GM19035 (cell line): ENCODE measurements at regions not wholly inside any gene's neighbourhood (a gene's known extent, or its start where the extent isn't known, plus 50 kb on each side); places are given as distances from the start of the nearest gene placed in this dataset.
A peak's percentile ranks its signal among the peaks of the same experiment; 100 is the strongest.

Experiments
- ATAC-seq: cut with Tn5 transposase; IDR thresholded peaks from one replicate; pipeline ENCODE4 v1.9.1; 2021; ENCODE audit not compliant: unreplicated experiment

GRCh38 chr22:23414727-23415489 is 165.2 kb downstream of the IGLL1 start:
- no peak for ATAC-seq

GRCh38 chr22:23411739-23412138 is 168.4 kb downstream of the IGLL1 start:
- no peak for ATAC-seq

GRCh38 chr22:23410411-23410810 is 169.7 kb downstream of the IGLL1 start:
- ATAC-seq = no peak

- no peak for ATAC-seq
Observed at GRCh38 chr22:23409976-23410375, 170.1 kb downstream of the IGLL1 start.

- ATAC-seq = no peak
Observed at GRCh38 chr22:23408321-23408720, 171.8 kb downstream of the IGLL1 start.

GRCh38 chr22:23405366-23405851 is 174.7 kb downstream of the IGLL1 start:
- no peak for ATAC-seq

GRCh38 chr22:23404689-23405365 is 175.3 kb downstream of the IGLL1 start:
- ATAC-seq = no peak

GRCh38 chr22:23403720-23404688 is 176.1 kb downstream of the IGLL1 start:
- ATAC-seq = no peak

- ATAC-seq = no peak
Observed at GRCh38 chr22:23403152-23403719, 176.9 kb downstream of the IGLL1 start.

- peak; percentile 60 for ATAC-seq
Observed at GRCh38 chr22:23402275-23403151, 177.6 kb downstream of the IGLL1 start.

- ATAC-seq = no peak
Observed at GRCh38 chr22:23401910-23402274, 178.2 kb downstream of the IGLL1 start.

- no peak for ATAC-seq
Observed at GRCh38 chr22:23401111-23401909, 178.8 kb downstream of the IGLL1 start.

- ATAC-seq = no peak
Observed at GRCh38 chr22:23400286-23400981, 179.7 kb downstream of the IGLL1 start.

GRCh38 chr22:23399367-23400285 is 180.5 kb downstream of the IGLL1 start:
- ATAC-seq = no peak

GRCh38 chr22:23398701-23399366 is 181.3 kb downstream of the IGLL1 start:
- no peak for ATAC-seq

GRCh38 chr22:23397613-23398567 is 182.2 kb downstream of the IGLL1 start:
- no peak for ATAC-seq
